ENCODE measurements at regions not wholly inside any gene's neighbourhood (a gene's known extent, or its start where the extent isn't known, plus 50 kb on each side); places are given as distances from the start of the nearest gene placed in this dataset.

GRCh38 chr6:149264629-149265028 is 52.9 kb upstream of the TAB2 start:
- no peak for TF ChIP-seq CTCF (IDR thresholded peaks at IDR 0.05; ENCODE audit: unreplicated experiment in 3 of 3)
- H3K27ac Mint-ChIP-seq: no peak overlapping the region
- no peaks in the 10 kb centered on the region for H3K4me1 Mint-ChIP-seq
- H3K4me3 Mint-ChIP-seq: no peak overlapping the region
- peaks cover 11% of the 10 kb centered on the region for H3K27me3 Mint-ChIP-seq (ENCODE audit: low read depth)
- H3K36me3 Mint-ChIP-seq (ENCODE audit: low read depth): no peaks in the 10 kb centered on the region
- no peaks in the 10 kb centered on the region for H3K9me3 Mint-ChIP-seq

- H3K4me1 Mint-ChIP-seq: no peaks in the 10 kb centered on the region
- TF ChIP-seq CTCF (IDR thresholded peaks at IDR 0.05; ENCODE audit: unreplicated experiment in 3 of 3): no peak
- H3K27me3 Mint-ChIP-seq (ENCODE audit: low read depth): peaks cover 11% of the 10 kb centered on the region
- H3K36me3 Mint-ChIP-seq (ENCODE audit: low read depth): no peaks in the 10 kb centered on the region
- no peaks in the 10 kb centered on the region for H3K9me3 Mint-ChIP-seq
- no peak overlapping the region for H3K4me3 Mint-ChIP-seq
- H3K27ac Mint-ChIP-seq: no peak overlapping the region
Measured at GRCh38 chr6:149265945-149266344, 51.6 kb upstream of the TAB2 start.

GRCh38 chr6:149266659-149267058 is 50.9 kb upstream of the TAB2 start:
- H3K9me3 Mint-ChIP-seq: peaks cover 3% of the 10 kb centered on the region
- H3K36me3 Mint-ChIP-seq (ENCODE audit: low read depth): no peaks in the 10 kb centered on the region
- no peaks in the 10 kb centered on the region for H3K4me1 Mint-ChIP-seq
- no peak overlapping the region for H3K27ac Mint-ChIP-seq
- H3K4me3 Mint-ChIP-seq: no peak overlapping the region
- peaks cover 13% of the 10 kb centered on the region for H3K27me3 Mint-ChIP-seq (ENCODE audit: low read depth)
- no peak for TF ChIP-seq CTCF (IDR thresholded peaks at IDR 0.05; ENCODE audit: unreplicated experiment in 3 of 3)

GRCh38 chr6:149267072-149267471 is 50.4 kb upstream of the TAB2 start:
- Mint-ChIP-seq H3K36me3 (ENCODE audit: low read depth) (no peaks in the 10 kb centered on the region), H3K27ac (no peak overlapping the region), H3K4me1 (no peaks in the 10 kb centered on the region), H3K9me3 (peaks cover 5% of the 10 kb centered on the region), H3K27me3 (ENCODE audit: low read depth) (peaks cover 14% of the 10 kb centered on the region), H3K4me3 (no peak overlapping the region)
- TF ChIP-seq CTCF (IDR thresholded peaks at IDR 0.05; ENCODE audit: unreplicated experiment in 3 of 3): no peak

- TF ChIP-seq CTCF (IDR thresholded peaks at IDR 0.05; ENCODE audit: unreplicated experiment in 3 of 3): no peak
- Mint-ChIP-seq H3K9me3 (peaks cover 7% of the 10 kb centered on the region), H3K4me1 (no peaks in the 10 kb centered on the region), H3K4me3 (no peak overlapping the region), H3K27me3 (ENCODE audit: low read depth) (peaks cover 14% of the 10 kb centered on the region), H3K27ac (no peak overlapping the region), H3K36me3 (ENCODE audit: low read depth) (no peaks in the 10 kb centered on the region)
Measured at GRCh38 chr6:149267513-149268043, 49.9 kb upstream of the TAB2 start.
